GM18511 (cell line): ENCODE measurements at regions not wholly inside any gene's neighbourhood (a gene's known extent, or its start where the extent isn't known, plus 50 kb on each side); places are given as distances from the start of the nearest gene placed in this dataset.

Experiments used
- ATAC-seq: cut with Tn5 transposase; IDR thresholded peaks from one replicate; pipeline ENCODE4 v1.9.1; 2021; ENCODE audit warnings: mild to moderate bottlenecking, moderate library complexity; ENCODE audit not compliant: unreplicated experiment

DNA sequence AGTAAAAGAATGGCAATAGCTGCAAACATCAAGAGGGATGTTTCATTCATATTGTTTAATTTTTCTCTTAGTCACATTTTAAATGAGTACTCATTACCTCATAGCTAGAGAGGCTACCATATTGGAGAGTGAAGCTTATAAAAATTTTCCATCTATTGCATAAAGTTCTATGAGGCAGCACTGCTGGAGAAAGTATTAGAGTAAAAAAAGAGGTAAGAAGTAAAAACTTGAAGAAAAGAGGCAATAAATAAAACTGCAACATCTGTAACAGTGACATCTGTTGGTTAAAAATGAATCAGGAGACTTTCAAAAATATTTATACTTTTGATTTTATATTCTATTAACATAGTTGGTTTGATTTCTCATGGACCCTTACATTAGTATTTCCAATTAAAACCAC lies 284.5 kb upstream of the SEMA3D start:
- no peak for ATAC-seq

DNA sequence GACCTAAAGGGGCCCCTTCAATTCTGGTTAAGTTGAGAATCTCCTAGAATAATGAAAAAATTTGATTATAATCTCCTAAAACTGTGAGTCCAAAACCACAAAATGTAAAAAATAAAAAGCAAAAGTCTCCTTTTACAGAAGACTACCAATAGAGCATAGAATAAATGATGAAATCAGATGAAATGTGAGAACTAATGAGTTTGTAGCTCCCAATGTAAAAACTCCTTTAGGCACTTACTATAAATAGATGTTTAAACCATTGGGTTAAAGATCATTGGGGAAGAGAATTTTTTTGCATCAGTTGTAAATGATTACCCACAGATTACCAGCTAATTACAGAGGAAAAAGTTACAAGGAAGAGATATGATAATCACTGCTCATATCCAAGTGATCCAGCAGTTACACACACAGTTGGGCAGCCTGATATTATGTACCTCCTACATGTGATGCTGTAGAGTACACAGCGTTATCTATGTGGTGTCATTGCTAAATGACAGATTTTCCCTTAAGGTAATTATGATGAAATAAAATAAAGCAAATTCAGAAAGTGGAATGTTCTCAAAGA lies 282.7 kb upstream of the SEMA3D start:
- ATAC-seq = no peak

GRCh38 chr7:85464042-85464651 lies 277.3 kb upstream of the SEMA3D start:
- peak; percentile 47 for ATAC-seq

- ATAC-seq = no peak
These were observed 275.8 kb upstream of the SEMA3D start for GRCh38 chr7:85462671-85463070.

GRCh38 chr7:85457911-85458310 lies 271.1 kb upstream of the SEMA3D start:
- ATAC-seq = no peak

- no peak for ATAC-seq
These were observed 269.4 kb upstream of the SEMA3D start for GRCh38 chr7:85456254-85456653.

- ATAC-seq = no peak
These were observed 268.0 kb upstream of the SEMA3D start for GRCh38 chr7:85454904-85455303.

- ATAC-seq = no peak
These were observed 265.8 kb upstream of the SEMA3D start for GRCh38 chr7:85452674-85453073.

- ATAC-seq = no peak
These were observed 262.6 kb upstream of the SEMA3D start for GRCh38 chr7:85449478-85449877.

DNA sequence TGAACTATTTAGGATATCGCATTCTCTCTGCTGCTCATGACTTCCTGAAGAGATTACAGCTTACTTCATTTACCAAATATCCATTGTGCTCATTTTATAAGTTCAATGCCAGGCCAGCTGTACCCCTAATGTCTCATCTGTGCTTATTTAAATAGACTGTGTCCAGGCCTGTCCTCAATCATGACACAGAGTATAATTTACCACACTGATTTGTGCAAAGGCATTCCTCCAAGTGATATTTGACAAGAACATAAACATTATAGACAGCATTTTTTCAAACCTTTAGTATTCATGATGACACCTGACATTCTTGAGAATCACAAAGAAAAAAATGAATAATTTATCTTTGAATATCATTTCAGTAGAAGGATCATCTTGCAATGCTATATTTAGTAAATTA lies 260.1 kb upstream of the SEMA3D start:
- ATAC-seq = no peak

GRCh38 chr7:85426487-85426960 lies 239.7 kb upstream of the SEMA3D start:
- no peak for ATAC-seq

DNA sequence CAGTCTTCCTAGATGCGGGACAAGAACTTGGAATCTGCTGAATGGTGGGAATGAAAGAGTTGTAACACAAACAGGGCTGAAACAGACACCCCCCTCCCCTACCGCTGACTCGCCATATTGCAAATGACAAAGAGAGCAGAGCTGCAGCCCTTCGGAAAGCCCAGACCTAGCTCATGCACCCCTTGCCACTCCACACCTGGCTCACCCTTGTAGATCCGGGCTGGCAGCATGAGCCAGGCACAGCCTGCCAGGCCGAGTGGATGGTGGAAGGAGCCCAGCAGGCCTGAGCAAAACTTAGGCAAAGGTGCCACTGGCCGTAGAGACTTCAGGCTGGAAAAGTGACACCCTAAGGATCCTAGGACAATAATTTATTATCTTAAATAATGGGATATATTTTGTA lies 237.4 kb upstream of the SEMA3D start:
- no peak for ATAC-seq

GRCh38 chr7:85423209-85423895 lies 236.5 kb upstream of the SEMA3D start:
- no peak for ATAC-seq

DNA sequence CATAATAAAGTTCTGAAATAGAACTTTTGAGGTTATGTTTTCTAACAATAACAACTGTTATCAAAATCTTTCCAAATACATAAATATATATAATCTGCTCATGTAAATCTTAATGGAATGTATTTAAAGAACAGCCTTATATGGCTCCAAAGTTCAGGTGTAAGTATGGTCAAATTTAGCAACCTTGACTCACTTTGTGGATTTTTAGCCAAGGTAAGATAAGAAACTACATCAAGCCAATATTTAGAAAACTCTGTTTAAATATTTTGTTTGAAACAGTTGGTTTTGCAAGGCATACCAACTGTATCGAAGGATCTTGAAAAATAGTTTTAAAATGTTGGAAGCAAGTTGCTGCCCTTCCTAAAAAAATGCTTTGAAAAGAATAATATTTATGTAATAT lies 228.9 kb upstream of the SEMA3D start:
- no peak for ATAC-seq

- no peak for ATAC-seq
These were observed 226.9 kb upstream of the SEMA3D start for GRCh38 chr7:85413718-85414117.

- ATAC-seq = no peak
These were observed 226.1 kb upstream of the SEMA3D start for GRCh38 chr7:85412912-85413311.

GRCh38 chr7:85407391-85407790 lies 220.5 kb upstream of the SEMA3D start:
- no peak for ATAC-seq

- ATAC-seq = no peak
These were observed 218.4 kb upstream of the SEMA3D start for GRCh38 chr7:85405016-85405902.

- no peak for ATAC-seq
These were observed 209.8 kb upstream of the SEMA3D start for GRCh38 chr7:85396676-85397075.

- ATAC-seq = no peak
These were observed 205.9 kb upstream of the SEMA3D start for GRCh38 chr7:85392789-85393188.

GRCh38 chr7:85392326-85392725 lies 205.5 kb upstream of the SEMA3D start:
- no peak for ATAC-seq
